ENCODE measurements at regions not wholly inside any gene's neighbourhood (a gene's known extent, or its start where the extent isn't known, plus 50 kb on each side); places are given as distances from the start of the nearest gene placed in this dataset.
"Not testable (repeated sequence)": the region's sequence is repeated elsewhere in the genome, so short reads cannot be mapped to it uniquely, and the experiment has no call there.

GRCh38 chr2:239819091-239819973 is 205.8 kb downstream of the NDUFA10 start:
- no peaks in the 10 kb centered on the region for H3K36me3 Mint-ChIP-seq (ENCODE audit: unreplicated experiment)
- peaks cover 5% of the 10 kb centered on the region for H3K9me3 Mint-ChIP-seq (ENCODE audit: unreplicated experiment)
- no peak for DNase-seq
- peaks cover 16% of the 10 kb centered on the region for H3K4me1 Mint-ChIP-seq (ENCODE audit: low read depth, unreplicated experiment)
- no peak overlapping the region for H3K27ac Mint-ChIP-seq (ENCODE audit: unreplicated experiment)
- H3K4me3 Mint-ChIP-seq (ENCODE audit: unreplicated experiment), result no peak overlapping the region
- peaks cover 11% of the 10 kb centered on the region for H3K27me3 Mint-ChIP-seq (ENCODE audit: unreplicated experiment)
- TF ChIP-seq CTCF (IDR thresholded peaks at IDR 0.05; ENCODE audit: partially characterized antibody, unreplicated experiment), result no peak

- peaks cover 10% of the 10 kb centered on the region for H3K27me3 Mint-ChIP-seq (ENCODE audit: unreplicated experiment)
- no peaks in the 10 kb centered on the region for H3K36me3 Mint-ChIP-seq (ENCODE audit: unreplicated experiment)
- H3K9me3 Mint-ChIP-seq (ENCODE audit: unreplicated experiment), result peaks cover 9% of the 10 kb centered on the region
- H3K4me3 Mint-ChIP-seq (ENCODE audit: unreplicated experiment), result no peak overlapping the region
- H3K4me1 Mint-ChIP-seq (ENCODE audit: low read depth, unreplicated experiment), result peaks cover 16% of the 10 kb centered on the region
- peak; percentile 12 for DNase-seq
- no peak overlapping the region for H3K27ac Mint-ChIP-seq (ENCODE audit: unreplicated experiment)
- no peak for TF ChIP-seq CTCF (IDR thresholded peaks at IDR 0.05; ENCODE audit: partially characterized antibody, unreplicated experiment)
These were observed 206.6 kb downstream of the NDUFA10 start for GRCh38 chr2:239818531-239819011.

- TF ChIP-seq CTCF (IDR thresholded peaks at IDR 0.05; ENCODE audit: partially characterized antibody, unreplicated experiment), result no peak
These were observed 207.1 kb downstream of the NDUFA10 start for GRCh38 chr2:239818086-239818485.

GRCh38 chr2:239817468-239818031 is 207.6 kb downstream of the NDUFA10 start:
- Mint-ChIP-seq H3K4me1 (ENCODE audit: low read depth, unreplicated experiment) (peaks cover 16% of the 10 kb centered on the region), H3K27me3 (ENCODE audit: unreplicated experiment) (peaks cover 12% of the 10 kb centered on the region)
- H3K9me3 Mint-ChIP-seq (ENCODE audit: unreplicated experiment); DNase-seq; H3K27ac Mint-ChIP-seq (ENCODE audit: unreplicated experiment); H3K36me3 Mint-ChIP-seq (ENCODE audit: unreplicated experiment); H3K4me3 Mint-ChIP-seq (ENCODE audit: unreplicated experiment): not testable (repeated sequence)

More at GRCh38 chr2:239818086-239818485, 207.1 kb downstream of the NDUFA10 start:
- H3K27me3 Mint-ChIP-seq (ENCODE audit: unreplicated experiment), result peaks cover 12% of the 10 kb centered on the region
- H3K4me3 Mint-ChIP-seq (ENCODE audit: unreplicated experiment), result no peak overlapping the region
- H3K4me1 Mint-ChIP-seq (ENCODE audit: low read depth, unreplicated experiment), result peaks cover 16% of the 10 kb centered on the region
- no peaks in the 10 kb centered on the region for H3K36me3 Mint-ChIP-seq (ENCODE audit: unreplicated experiment)
- no peak overlapping the region for H3K27ac Mint-ChIP-seq (ENCODE audit: unreplicated experiment)
- peaks cover 9% of the 10 kb centered on the region for H3K9me3 Mint-ChIP-seq (ENCODE audit: unreplicated experiment)
- DNase-seq, result no peak

GRCh38 chr2:239816576-239817467 is 208.3 kb downstream of the NDUFA10 start:
- Mint-ChIP-seq H3K9me3 (ENCODE audit: unreplicated experiment) (peaks cover 7% of the 10 kb centered on the region), H3K4me1 (ENCODE audit: low read depth, unreplicated experiment) (peaks cover 13% of the 10 kb centered on the region), H3K27ac (ENCODE audit: unreplicated experiment) (no peak overlapping the region), H3K4me3 (ENCODE audit: unreplicated experiment) (no peak overlapping the region), H3K27me3 (ENCODE audit: unreplicated experiment) (peaks cover 11% of the 10 kb centered on the region), H3K36me3 (ENCODE audit: unreplicated experiment) (no peaks in the 10 kb centered on the region)
- no peak for DNase-seq
- TF ChIP-seq CTCF (IDR thresholded peaks at IDR 0.05; ENCODE audit: partially characterized antibody, unreplicated experiment), result no peak
